NCI-H524 (cell line): ENCODE measurements at regions not wholly inside any gene's neighbourhood (a gene's known extent, or its start where the extent isn't known, plus 50 kb on each side); places are given as distances from the start of the nearest gene placed in this dataset.
"Not testable (repeated sequence)": the region's sequence is repeated elsewhere in the genome, so short reads cannot be mapped to it uniquely, and the experiment has no call there.

Experiments
- DNase-seq, 2 experiments: peaks; one replicate each; lab custom pipeline; 2025; lab: John Stamatoyannopoulos, UW

DNA sequence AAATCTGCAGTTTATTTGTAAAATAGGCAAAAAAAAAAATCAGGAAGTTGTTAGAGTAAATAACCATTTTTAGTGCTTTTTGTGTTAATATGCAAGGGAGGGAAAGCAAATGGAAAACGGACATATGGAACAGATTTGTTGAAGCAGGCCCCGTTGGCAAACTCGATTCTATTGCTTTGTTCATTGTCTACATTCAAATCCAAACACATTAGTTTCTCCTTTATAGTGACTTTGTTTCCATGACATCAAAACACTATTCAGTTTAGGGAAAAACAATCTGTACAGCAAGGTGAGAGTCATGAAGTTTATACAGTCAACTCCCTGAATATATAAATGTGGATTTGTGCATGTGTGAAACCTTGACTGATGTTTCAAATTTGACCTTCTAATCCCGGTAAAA is 142.2 kb downstream of the FAM47A start:
- DNase-seq = no peak

GRCh38 chrX:33987458-33987857 is 144.7 kb downstream of the FAM47A start:
- DNase-seq = no peak

DNA sequence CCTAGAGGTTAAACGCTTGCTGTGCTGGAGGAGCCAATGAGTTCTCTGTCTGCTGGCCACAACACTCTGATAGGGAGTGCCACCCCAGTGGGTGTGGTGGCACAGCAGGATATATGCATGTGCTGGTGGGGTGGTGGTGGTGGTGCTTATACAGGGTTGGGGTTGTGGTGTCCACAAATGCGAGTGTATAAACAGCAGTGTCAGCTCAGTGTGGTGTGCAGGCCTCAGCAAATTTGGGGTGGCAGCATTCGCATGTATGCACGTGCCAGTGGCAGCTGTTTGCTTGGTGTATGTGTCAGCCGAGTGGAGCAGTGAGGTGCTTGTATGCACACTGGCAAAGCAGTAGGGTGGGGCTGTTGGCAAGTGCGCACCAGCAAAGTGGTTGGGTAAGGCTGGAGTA is 157.4 kb downstream of the FAM47A start:
- no peak for DNase-seq

DNA sequence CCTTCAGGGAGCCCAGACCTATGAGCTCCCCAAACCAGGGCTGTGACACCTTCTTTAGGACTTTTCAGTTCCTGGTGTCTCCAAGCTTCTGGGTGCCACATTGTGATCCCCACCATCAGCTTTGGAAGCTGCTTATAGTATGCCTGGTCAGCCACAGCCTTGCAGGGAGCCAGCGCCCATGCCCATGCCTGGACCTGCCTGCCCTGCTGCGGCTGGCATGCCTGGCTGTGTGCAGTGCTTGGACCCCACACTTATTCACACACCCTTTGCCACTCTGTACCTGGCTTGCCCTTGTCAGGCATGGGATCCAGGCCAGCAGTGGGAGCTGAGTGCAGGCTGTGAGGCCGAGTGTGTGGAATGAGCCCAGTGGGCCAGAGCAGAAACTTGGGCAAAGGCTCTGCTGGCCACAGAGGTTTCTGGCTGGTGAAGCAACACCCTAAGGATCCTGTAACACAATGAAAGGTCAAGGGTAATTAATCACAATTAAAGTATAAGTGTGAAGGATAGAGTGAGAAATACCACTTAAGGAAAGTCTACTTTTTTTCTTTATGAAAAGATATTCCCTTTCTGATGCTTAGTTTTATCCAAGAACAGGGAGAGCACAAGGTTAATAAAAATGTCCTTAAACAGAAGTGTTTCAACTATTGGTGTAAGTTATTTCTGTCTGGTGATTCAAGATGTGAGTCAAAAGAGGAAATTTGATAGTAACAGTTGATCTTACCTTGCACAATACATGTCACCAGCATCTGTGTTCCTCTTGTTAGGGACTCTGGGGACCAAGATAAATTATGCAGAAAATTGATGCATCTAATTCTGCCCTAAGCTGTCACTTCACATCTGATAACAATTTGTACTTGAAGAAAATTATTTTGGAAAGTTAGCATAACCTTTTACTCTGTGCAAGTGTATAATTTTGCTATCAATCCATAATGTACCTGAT is 161.8 kb downstream of the FAM47A start:
- peak in 1 of 2 experiments; percentile 40 for DNase-seq

DNA sequence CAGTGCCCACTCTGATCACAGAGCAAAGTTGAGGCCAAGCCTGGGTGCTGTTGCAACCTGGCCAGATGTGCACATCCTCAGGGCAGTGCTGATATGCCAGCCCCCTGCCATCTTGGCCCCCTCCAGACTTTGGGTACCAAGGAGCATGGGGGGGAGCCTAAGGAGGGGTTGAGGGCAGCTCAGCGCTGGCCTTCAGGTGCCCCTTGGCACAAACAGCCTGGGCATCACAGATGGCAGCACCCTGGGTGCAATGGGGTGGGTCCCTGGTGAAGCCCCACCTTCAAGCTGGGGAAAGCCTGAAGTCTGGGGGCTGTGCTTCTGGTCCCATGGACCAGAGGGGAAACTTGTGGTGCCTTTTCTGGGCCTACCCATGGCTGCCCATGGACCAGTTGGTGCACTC is 163.0 kb downstream of the FAM47A start:
- DNase-seq = no peak

DNA sequence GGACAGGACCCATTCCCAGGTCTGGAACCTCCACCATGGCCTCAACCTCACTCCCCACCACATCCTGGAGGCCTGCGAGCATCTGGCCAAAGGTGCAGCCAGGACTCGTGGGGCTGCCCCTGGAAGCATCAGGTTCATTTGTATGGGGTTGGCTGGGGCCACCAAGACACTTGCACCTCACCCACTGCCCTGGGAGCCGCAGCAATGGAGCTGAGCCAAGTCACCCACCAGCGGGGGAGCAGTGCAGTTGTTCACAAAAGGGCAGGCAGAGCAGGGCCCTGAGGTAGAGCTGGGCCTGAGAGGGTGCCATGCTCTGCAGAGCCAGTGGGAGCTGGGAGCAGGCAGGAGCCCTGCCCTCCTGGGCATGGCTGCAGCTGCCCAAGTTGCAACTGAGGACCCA is 163.5 kb downstream of the FAM47A start:
- DNase-seq = no peak

DNA sequence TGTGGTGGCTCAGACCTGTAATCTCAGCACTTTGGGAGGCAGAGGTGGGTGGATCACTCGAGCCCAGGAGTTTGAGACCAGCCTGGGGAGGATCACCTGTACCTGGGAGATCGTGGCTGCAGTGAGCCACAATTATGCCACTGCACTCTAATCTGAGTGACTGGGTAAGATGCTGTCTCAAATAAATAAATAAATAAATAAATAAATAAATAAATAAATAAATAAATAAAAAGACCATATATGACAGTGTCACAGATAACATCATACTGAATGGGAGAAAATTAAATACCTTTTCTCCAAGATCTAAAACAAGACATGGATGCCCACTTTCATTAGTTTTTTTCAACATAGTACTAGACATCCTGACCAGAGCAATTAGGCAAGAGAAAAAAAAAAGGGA is 182.8 kb downstream of the FAM47A start:
- DNase-seq = no peak

GRCh38 chrX:33926249-33926648 is 205.9 kb downstream of the FAM47A start:
- DNase-seq = not testable (repeated sequence)

- DNase-seq = no peak
These were observed 208.9 kb downstream of the FAM47A start for GRCh38 chrX:33923262-33923661.

DNA sequence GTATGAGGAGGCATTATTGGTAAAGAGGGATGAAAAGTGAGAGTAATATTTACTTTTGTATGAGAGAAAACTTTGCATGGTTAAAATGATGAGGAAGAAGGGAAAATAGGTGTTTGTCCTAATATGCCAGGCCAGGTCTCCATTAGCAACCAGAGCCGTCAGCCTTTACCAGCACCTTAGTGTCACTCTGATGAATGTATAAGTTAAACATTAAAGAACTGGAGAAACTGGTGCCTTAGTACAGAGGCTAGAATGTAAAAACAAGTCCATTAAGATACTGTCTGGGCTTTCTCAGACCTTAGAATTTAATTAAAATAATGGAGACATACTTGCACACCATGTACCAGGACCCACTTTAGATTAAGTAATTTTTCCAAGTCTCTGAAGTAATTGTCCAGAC is 222.3 kb downstream of the FAM47A start:
- no peak for DNase-seq

DNA sequence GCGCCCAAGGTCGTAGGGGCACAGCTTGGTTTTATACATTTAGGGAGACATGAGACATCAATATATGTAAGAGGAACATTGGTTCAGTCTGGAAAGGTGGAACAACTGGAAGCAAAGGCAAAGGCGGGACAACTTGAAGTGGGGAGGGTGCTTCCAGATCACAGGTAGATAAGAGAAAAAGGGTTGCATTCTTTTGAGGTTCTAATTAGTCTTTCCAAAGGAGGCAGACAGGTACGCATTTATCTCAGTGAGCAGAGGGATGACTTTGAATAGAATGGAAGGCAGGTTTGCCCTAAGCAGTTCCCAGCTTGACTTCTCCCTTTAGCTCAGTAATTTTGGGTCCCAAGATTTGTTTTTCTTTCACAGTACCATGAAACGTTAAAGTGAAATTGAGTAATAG is 223.2 kb downstream of the FAM47A start:
- no peak for DNase-seq

DNA sequence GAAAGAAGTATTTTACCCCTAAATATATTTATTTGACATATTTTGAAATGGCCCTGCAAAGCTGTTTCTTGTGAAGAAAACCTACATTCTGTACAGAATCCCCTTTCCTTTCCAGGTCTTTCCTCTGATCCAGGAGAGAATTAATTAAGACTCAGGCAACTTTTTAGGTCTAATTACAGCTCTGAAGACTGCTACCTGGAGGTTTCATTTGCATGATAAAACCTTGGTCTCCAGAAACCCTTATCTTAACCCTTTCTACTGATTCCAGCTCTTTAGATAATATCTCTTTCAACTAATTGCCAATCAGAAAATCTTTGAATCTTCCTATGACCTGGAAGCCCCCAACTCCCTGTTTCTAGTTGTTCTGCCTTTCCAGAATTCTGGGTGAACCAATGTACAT is 224.0 kb downstream of the FAM47A start:
- no peak for DNase-seq

DNA sequence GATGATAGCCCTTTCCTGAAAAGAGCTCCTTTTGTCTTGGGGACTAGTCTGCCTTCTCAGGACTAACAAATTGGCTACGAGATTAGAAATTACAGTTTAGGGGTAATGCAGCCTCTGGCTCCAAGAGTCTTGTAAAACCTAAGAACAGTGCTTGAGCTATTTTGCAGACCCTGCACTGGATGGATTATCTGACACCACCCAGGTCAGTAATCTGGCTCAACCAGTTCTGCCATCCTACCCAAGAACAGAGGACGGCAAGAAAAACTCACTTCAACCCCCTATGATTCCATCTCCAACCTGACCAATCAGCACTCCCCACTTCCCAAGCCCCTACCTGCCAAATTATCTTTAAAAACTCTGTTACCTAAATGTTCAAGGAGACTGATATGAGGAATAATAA is 225.1 kb downstream of the FAM47A start:
- no peak for DNase-seq

DNA sequence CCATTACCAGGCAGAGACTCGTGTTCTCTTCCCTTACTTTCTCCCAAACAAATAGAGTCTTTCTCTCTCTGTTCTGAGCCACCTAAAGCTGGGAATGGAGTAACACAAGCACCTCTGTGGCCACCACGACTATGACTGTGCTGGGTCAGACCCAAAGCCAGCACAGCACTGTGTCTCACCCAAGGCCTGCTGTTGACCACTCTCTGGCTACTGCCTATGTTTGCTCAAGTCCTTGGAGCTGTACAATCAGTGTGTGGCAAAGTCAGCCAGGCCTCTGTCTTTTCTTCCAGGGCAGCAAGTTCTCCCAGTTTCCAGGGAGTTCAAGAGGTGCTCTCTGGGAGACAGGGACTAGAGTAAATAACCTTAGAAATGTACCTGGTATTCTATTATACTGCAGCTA is 239.4 kb downstream of the FAM47A start:
- DNase-seq = no peak

DNA sequence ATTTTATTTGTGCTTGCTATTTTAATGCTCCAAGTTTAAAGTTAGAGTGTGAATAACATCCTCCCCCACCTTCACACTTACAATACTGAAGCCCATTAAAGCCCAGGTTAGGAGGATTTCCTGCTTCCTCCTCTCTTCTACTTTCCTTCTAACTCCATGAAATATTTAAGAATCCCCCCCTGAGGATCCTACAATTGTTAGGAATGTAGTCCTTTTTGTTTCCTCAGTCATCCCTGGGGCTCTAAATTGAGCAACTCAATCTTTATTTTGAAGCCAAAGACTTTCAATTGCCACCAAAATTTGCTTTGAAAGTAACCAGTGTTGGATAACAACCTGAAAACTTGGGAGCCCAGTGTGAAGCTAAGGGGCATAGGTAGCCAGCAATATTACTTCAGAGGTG is 276.9 kb downstream of the FAM47A start:
- no peak for DNase-seq

DNA sequence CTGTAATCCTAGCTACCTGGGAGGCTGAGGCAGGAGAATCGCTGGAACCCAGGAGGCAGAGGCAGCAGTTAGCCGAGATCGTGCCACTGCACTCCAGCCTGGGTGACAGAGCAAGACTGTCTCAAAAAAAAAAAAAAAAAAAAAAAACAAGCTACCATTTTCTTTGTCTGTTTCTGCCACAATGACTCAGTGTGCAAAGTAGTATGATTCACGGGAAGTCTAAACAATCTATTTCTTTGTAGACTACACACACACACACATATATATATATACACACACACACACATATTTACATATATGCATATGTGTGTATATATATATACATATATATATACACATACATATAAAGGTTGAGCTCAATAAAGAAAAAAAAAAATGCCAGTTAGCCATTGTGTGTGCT is 280.0 kb downstream of the FAM47A start:
- DNase-seq = not testable (repeated sequence)

DNA sequence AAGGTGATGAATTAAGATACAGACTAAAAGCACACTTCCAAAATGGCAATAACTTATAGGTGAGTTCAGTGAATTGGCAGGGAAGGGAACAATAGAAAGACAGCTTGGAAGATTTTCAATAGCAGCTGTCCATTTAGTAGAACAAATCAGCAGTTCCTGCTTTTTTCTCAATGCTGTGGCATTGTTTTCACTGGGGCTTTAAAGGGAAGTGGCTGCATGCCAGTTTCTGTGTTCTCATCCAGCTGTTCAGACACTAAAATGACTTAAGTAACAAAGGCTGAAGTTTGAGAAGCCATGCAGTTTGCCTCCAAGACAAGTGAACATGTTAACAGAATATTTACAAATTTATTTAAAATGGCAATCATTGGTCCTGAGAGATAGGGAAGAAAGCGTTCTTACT is 291.9 kb downstream of the FAM47A start:
- DNase-seq = peak in 1 of 2 experiments; percentile 60

- DNase-seq = no peak
These were observed 300.9 kb downstream of the FAM47A start for GRCh38 chrX:33831211-33831610.

- no peak for DNase-seq
These were observed 314.8 kb downstream of the FAM47A start for GRCh38 chrX:33817266-33817665.

GRCh38 chrX:33808636-33809035 is 323.5 kb downstream of the FAM47A start:
- DNase-seq = no peak

GRCh38 chrX:33784548-33784947 is 347.6 kb downstream of the FAM47A start:
- no peak for DNase-seq

DNA sequence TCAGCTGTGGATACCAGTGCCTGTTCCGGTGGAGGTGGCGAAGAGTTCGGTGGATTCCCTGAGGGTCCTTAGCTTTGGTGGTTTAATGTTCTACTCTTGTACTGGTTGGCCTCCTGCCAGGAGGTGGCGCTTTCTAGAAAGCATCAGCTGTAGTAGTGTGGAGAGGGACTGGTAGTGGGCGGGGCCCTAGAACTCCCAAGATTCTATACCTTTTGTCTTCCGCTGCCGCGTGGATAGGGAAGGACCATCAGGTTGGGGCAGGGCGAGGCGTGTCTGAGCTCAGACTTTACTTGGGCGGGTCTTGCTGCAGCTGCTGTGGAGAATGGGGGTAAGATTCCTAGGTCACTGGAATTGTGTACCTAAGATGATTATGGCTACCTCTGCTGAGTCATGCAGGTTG is 390.3 kb downstream of the FAM47A start:
- no peak for DNase-seq

DNA sequence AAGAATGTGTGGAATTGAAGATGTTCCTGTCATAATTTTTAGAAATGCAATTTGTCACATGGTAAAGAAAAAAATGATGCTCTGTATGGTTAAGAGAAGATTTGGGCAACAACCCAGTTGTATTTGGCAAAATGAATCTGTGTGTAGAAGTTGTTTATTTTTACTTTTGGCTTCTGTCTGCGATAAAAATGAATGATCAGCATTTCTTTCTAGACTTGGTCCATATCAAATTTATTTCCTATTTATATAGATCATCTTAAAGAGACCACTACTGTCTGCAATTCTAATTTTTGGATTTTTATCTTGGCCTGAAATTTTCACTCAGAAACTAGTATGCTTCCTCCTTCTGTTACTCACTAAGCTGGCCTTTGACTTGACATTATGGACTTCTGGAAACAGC is 396.9 kb downstream of the FAM47A start:
- DNase-seq = no peak
